ENCODE measurements at regions not wholly inside any gene's neighbourhood (a gene's known extent, or its start where the extent isn't known, plus 50 kb on each side); places are given as distances from the start of the nearest gene placed in this dataset.

DNA sequence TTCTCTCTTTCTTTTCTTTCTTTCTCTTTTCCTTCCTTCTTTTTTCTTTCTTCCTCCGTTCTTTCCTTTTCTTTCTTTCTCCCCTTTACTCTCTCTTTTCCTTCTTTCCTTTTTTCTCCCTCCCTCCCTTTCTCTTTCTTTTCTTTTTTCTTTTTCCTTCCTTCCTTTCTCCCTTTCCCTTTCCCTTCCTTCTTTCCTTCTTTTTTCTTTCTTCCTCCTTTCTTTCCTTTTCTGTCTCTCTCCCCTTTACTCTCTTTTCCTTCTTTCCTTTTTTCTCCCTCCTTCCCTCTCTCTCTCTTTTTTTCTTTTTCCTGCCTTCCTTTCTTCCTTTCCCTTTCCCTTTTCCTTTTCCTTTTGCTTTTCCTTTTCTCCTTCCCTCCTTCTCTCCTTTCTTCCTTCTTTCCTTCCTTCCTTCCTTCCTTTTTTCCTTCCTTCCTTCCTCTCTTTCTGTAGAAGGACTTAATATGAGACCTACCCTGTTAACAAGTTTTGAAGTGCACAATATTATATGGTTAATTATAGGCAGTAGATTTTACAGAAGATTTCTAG lies 142.7 kb upstream of the CD180 start:
- DNase-seq (ENCODE audit: low read depth in 2 of 2): no peak

DNA sequence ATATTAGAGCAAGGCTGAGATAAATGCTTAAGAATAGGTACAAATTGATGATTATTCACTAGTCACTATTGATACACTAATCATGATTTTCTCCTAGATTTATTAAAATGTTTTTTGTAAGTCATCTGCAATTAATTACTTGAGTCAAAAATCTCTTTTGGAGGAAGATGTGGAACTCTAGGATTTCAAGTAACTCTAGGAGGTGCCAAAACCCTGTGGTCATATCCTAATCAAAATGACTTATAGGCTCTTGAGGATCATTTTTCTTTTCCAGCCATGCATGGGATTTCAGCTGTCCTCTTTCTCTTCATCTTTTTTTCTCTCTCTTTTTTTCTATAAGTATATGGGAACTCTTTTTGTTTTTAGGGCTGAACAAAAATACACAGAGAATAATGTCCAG lies 141.8 kb upstream of the CD180 start:
- no peak for DNase-seq (ENCODE audit: low read depth in 2 of 2)

GRCh38 chr5:67337751-67338150 lies 141.2 kb upstream of the CD180 start:
- DNase-seq (ENCODE audit: low read depth in 2 of 2): no peak

- no peak for DNase-seq (ENCODE audit: low read depth in 2 of 2)
Observed at GRCh38 chr5:67335426-67335825, 138.8 kb upstream of the CD180 start.

- no peak for DNase-seq (ENCODE audit: low read depth in 2 of 2)
Observed at GRCh38 chr5:67334373-67334772, 137.8 kb upstream of the CD180 start.

DNA sequence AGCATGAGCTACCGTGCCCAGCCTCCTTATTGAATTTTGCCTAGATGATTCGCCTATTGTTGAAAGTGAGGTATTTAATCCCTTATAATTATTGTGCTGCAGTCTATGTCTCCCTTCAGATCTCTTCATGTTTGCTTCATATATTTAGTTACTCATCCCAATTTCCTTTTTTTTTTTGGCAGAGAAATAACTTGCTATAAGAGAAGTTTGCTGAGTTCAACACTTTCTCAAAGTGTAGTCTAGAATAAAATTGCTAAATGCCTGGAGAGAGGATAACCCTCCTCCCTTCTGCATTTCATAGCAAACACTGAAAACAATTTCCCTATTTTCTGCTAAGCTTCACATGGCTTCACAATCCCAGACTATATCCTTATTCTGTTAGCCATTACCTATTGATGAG lies 136.6 kb upstream of the CD180 start:
- DNase-seq (ENCODE audit: low read depth in 2 of 2): no peak

DNA sequence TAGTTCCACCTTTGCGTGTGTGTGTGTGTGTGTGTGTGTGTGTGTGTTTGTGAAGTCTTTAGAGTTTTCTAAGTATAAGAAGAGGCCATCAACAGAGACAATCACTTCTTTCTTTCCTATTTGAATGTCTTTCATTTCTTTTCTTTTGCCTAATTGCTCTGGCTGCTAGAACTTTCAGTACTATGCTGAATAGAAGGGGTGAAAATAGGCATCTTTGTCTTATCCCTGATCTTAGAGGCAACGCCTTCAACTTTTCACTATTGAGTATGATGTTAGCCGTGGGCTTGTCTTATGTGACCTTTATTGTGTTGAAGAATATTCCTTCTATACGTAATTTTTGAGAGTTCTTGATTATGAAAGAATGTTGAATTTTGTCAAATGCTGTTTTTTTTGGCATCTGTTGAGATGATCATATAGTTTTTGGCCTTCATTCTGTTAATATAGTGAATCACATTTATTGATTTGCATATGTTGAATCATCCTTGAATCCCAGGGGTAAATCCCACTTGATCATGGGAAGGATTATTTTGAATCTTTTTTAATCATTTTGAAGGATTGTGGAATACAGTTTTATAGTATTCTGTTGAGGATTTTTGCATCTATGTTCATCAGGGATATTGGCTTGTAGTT lies 134.8 kb upstream of the CD180 start:
- DNase-seq (ENCODE audit: low read depth in 2 of 2): no peak

- no peak for DNase-seq (ENCODE audit: low read depth in 2 of 2)
Observed at GRCh38 chr5:67319935-67320725, 123.5 kb upstream of the CD180 start.

- no peak for DNase-seq (ENCODE audit: low read depth in 2 of 2)
Observed at GRCh38 chr5:67318746-67319145, 122.1 kb upstream of the CD180 start.

DNA sequence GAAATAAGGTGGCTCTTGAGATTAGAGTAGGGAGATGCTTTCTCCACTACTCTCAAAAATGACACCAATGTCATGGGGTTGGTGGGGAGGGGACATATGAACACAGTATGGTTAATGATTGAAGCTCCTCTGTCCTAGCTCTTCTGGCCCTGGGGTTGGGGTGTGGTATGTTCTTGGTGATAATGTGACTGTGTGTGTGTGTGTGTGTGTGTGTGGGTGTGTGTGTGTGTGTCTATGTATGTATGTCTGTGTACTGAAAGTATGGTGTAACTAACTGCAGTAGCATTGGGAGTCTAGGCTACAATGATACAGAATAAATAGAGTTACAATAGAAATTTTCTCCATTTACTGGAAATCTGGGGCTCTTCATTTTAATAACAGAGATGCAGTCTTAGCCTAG lies 121.0 kb upstream of the CD180 start:
- no peak for DNase-seq (ENCODE audit: low read depth in 2 of 2)

GRCh38 chr5:67316695-67317094 lies 120.1 kb upstream of the CD180 start:
- DNase-seq (ENCODE audit: low read depth in 2 of 2): no peak

DNA sequence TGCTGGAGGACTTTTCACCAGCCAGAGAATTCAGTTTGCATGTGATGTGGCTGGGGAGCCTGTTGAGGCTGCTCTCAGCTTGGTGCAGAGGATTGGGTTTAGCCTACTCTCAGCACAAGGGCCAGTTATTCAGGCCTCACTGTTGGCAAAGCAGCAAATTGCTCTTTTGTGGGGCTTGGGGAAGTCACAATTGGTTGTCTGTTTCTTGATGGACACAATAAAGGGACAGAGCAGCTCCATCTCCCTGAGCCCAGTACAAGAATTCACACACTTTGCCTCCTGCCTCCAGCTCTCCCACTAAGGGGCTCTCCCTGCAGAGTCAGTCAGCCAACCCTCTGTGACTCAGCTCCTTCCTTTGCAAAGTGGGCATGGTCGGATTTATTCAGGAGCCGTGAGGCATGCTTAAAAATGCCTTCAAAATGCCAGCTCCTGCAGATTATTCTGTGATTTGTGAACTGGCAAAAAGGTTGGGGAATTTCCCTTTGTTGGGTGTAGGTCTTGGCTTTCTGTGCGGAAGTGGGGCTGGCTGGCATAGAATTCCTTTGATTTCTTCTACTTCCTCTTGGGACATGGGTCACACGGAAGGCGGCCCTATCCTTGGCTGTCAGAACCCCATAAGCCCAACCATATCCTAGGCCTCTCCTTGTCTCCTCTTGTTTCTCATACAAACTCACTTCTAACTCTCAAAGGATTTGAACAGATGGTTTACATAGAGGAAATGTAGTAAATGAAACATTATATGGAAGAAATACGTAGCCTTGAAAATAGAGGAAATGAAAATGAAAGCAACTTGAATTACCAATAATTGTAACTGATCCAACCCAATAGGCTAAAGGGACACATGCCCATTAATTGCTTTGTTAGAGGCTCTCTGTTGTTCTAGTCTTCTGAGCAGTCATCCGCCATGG lies 118.7 kb upstream of the CD180 start:
- DNase-seq (ENCODE audit: low read depth in 2 of 2): no peak

DNA sequence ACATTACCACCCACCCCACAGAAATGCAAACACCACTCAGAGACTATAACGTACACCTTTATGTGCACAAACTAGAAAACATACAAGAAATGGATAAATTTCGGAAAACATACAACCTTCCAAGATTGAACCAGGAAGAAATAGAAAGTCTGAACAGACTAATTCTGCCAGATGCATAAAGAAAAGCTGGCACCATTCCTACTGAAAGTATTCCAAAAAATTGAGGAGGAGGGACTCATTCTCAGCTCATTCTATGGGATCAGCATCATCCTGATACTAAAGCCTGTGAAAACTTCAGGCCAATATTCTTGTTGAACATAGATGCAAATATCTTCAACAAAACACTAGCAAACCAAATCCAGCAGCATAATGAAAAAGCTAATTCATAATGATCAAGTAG lies 115.1 kb upstream of the CD180 start:
- DNase-seq (ENCODE audit: low read depth in 2 of 2): no peak

GRCh38 chr5:67311208-67311607 lies 114.6 kb upstream of the CD180 start:
- no peak for DNase-seq (ENCODE audit: low read depth in 2 of 2)

DNA sequence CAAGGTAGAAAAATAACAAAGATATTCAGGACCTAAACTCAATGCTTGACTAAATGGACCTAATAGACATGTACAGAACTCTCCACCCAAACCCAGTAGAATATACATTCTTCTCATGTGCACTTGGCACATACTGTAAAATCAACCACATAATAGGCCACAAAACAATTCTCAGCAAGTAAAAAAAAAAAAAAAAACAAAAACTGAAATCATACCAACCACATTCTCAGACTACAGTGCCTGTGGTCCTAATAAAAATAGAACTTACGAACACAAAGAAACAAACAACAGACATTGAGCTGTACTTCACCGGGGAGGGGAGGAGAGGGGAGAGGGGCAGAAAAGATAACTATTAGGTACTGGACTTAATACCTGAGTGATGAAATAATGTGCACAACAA lies 114.1 kb upstream of the CD180 start:
- no peak for DNase-seq (ENCODE audit: low read depth in 2 of 2)

DNA sequence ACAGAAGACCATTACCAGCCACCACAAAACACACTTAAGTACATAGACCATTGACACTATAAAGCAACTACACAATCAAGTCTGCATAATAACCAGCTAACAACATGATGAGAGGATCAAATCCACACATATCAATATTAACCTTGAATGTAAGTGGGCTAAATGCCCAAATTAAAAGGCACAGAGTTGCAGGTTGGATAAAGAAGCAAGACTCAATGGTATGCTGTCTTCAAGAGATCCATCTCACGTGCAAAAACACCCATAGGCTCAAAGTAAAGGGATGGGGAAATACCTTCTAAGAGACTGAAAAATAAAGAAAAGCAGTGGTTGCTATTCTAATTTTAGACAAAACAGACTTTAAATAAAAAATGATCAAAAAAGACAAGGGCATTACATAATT lies 113.6 kb upstream of the CD180 start:
- no peak for DNase-seq (ENCODE audit: low read depth in 2 of 2)

GRCh38 chr5:67308988-67309688 lies 112.5 kb upstream of the CD180 start:
- DNase-seq (ENCODE audit: low read depth in 2 of 2): no peak

- no peak for DNase-seq (ENCODE audit: low read depth in 2 of 2)
Observed at GRCh38 chr5:67306965-67307607, 110.5 kb upstream of the CD180 start.

DNA sequence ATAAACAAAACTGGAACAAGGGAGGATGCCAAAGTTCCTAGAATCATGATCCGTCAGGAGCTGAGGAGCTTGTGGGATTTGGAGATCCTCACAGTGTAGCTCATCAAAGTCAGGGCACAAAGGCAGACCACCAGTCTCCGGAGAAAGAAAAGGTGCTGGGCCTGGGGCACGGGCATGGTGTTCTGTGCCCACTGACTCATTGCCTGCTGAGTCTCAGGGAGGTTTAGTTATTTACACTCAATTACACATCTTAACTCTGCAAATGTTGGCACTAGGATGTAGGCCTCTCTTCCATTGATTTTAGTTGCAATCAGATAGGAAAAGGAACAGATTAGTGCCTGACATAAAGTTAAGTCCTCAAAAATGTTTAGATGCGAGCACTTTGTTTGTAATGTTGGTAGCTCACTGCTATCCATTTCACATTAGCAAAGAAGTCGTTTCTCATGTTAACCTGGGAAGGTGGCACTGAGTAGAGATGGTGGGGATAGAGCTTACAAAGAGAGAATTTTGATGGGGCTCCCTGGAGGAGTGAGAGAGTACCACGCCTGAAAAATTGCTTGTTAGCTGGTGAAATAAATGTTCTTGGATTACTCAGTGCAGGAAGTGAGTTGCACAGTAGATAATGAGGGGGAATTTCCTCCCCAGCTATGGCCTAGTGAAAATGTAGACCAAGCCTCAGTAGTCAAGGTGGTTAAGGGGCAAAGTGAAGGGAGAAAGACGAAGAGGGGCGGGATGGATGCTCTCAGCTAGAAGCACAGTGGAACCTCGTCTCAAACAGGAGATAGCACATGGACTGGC lies 109.5 kb upstream of the CD180 start:
- DNase-seq (ENCODE audit: low read depth in 2 of 2): no peak

- no peak for DNase-seq (ENCODE audit: low read depth in 2 of 2)
Observed at GRCh38 chr5:67305401-67305800, 108.8 kb upstream of the CD180 start.

Data from stimulated activated CD8-positive, alpha-beta memory T cell treated with anti-CD3 and anti-CD28 coated beads, Interleukin-2, amount 100 ng/mL, for 48 hours (primary cell).